T-helper 1 cell treated with Interleukin-12 subunit alpha and Interleukin-12 subunit beta and Interleukin-4 antibody, amounts not matched to agents 30 μg/mL and 1 μg/mL, for 36 hours (primary cell): ENCODE measurements at regions not wholly inside any gene's neighbourhood (a gene's known extent, or its start where the extent isn't known, plus 50 kb on each side); places are given as distances from the start of the nearest gene placed in this dataset.
"Not testable (repeated sequence)": the region's sequence is repeated elsewhere in the genome, so short reads cannot be mapped to it uniquely, and the experiment has no call there.

ENCODE experiments used
- H3K27ac Mint-ChIP-seq: one replicate; pipeline ENCODE4 v1.8.0; 2021; ENCODE audit warnings: mild to moderate bottlenecking, mixed read lengths
- H3K27me3 Mint-ChIP-seq: one replicate; pipeline ENCODE4 v1.8.0; 2021; ENCODE audit warnings: low read depth, mixed read lengths
- H3K36me3 Mint-ChIP-seq: one replicate; pipeline ENCODE4 v1.8.0; 2021; ENCODE audit warnings: low read depth, mixed read lengths
- H3K4me1 Mint-ChIP-seq: one replicate; pipeline ENCODE4 v1.8.0; 2021; ENCODE audit warnings: low read depth, mixed read lengths
- H3K4me3 Mint-ChIP-seq: one replicate; pipeline ENCODE4 v1.8.0; 2021; ENCODE audit warnings: mild to moderate bottlenecking, moderate library complexity, mixed read lengths
- H3K9me3 Mint-ChIP-seq: one replicate; pipeline ENCODE4 v1.8.0; 2021; ENCODE audit warnings: mixed read lengths

DNA sequence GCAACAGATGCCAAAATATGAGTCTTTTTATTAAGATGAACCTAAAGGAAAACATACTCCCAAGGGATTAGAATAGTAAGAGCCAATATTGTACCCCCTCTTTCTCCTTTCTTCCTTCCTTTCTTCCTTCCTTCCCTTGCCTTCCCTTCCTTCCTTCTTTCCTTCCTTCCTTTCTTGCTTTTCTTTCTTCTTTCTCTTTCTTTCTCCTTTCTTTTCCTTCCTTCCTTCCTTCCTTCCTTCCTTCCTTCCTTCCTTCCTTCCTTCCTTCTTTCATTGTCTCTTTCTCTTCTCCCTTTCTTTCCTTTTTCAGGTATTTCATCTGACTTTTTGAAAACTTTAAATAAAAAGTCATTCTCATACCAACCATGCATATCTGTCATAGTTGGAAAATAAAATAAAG is 892.5 kb downstream of the LRFN5 start:
- Mint-ChIP-seq H3K27me3 (no peaks in the 10 kb centered on the region), H3K9me3 (no peaks in the 10 kb centered on the region), H3K27ac (no peak overlapping the region), H3K4me1 (no peaks in the 10 kb centered on the region), H3K4me3 (no peak overlapping the region), H3K36me3 (no peaks in the 10 kb centered on the region)

DNA sequence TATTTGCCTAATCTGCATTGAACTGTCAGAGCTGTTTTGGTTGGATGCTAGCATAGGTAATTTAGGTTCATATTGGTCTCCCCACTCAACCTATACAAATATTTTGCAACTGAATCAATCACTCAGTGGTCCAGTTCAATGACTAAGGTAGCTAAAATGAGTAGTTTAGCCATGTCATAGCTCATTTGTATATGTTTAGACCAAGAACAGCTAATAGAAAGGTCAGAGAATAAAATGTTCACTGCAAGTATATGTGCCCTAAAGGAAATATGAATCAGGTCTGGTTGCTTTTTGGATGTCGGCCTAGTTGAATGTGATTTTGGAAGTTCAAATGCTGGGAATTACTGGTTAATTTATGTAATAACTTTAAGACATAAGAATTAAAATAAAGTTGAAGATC is 883.9 kb downstream of the LRFN5 start:
- H3K4me3 Mint-ChIP-seq, result no peak overlapping the region
- peaks cover 11% of the 10 kb centered on the region for H3K9me3 Mint-ChIP-seq
- no peaks in the 10 kb centered on the region for H3K27me3 Mint-ChIP-seq
- no peaks in the 10 kb centered on the region for H3K4me1 Mint-ChIP-seq
- no peak overlapping the region for H3K27ac Mint-ChIP-seq
- H3K36me3 Mint-ChIP-seq, result no peaks in the 10 kb centered on the region

- Mint-ChIP-seq H3K4me1 (no peaks in the 10 kb centered on the region), H3K9me3 (peaks cover 11% of the 10 kb centered on the region), H3K4me3 (no peak overlapping the region), H3K36me3 (no peaks in the 10 kb centered on the region), H3K27me3 (no peaks in the 10 kb centered on the region), H3K27ac (no peak overlapping the region)
These were observed 882.3 kb downstream of the LRFN5 start for GRCh38 chr14:42488965-42489364.

GRCh38 chr14:42482345-42482971 is 875.8 kb downstream of the LRFN5 start:
- not testable (repeated sequence) for H3K4me1 Mint-ChIP-seq, H3K27me3 Mint-ChIP-seq, H3K4me3 Mint-ChIP-seq, H3K27ac Mint-ChIP-seq, H3K36me3 Mint-ChIP-seq
- H3K9me3 Mint-ChIP-seq, result peaks cover 11% of the 10 kb centered on the region

DNA sequence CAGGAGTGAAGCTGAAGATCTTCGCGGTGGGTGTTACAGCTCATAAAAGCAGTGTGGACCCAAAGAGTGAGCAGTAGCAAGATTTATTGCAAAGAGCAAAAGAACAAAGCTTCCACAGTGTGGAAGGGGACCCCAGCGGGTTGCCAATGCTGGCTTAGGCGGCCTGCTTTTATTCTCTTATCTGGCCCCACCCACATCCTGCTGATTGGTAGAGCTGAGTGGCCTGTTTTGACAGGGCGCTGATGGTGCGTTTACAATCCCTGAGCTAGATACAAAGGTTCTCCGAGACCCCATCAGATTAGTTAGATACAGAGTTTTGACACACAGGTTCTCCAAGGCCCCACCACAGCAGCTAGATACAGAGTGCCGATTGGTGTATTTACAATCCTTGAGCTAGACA is 875.0 kb downstream of the LRFN5 start:
- not testable (repeated sequence) for H3K27ac Mint-ChIP-seq, H3K4me3 Mint-ChIP-seq, H3K27me3 Mint-ChIP-seq, H3K9me3 Mint-ChIP-seq, H3K36me3 Mint-ChIP-seq, H3K4me1 Mint-ChIP-seq

GRCh38 chr14:42480255-42480654 is 873.6 kb downstream of the LRFN5 start:
- Mint-ChIP-seq H3K4me1 (no peaks in the 10 kb centered on the region), H3K27ac (no peak overlapping the region), H3K27me3 (no peaks in the 10 kb centered on the region), H3K9me3 (peaks cover 10% of the 10 kb centered on the region), H3K36me3 (no peaks in the 10 kb centered on the region), H3K4me3 (no peak overlapping the region)

DNA sequence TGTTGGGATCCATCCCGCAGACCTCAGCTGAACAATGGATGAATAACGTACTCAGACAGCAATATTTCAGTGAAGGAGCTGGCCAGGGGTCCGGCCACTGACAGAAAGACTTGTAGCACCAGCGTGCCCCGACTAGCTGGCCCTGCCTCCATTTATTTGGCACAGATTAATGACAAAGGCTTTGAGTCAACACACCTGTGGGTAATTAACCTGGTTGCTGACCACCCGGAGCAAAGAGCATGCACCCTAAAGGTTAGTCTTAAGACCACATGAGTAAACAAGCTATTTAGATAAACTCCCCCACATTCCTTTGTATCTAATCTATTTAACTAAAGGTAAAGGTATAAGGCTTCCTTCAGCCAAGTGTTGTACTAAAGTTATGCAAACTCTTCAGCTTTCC is 868.6 kb downstream of the LRFN5 start:
- H3K4me1 Mint-ChIP-seq, result no peaks in the 10 kb centered on the region
- H3K27ac Mint-ChIP-seq, result no peak overlapping the region
- H3K36me3 Mint-ChIP-seq, result no peaks in the 10 kb centered on the region
- H3K27me3 Mint-ChIP-seq, result no peaks in the 10 kb centered on the region
- no peak overlapping the region for H3K4me3 Mint-ChIP-seq
- peaks cover 3% of the 10 kb centered on the region for H3K9me3 Mint-ChIP-seq

GRCh38 chr14:42470427-42470719 is 863.7 kb downstream of the LRFN5 start:
- no peaks in the 10 kb centered on the region for H3K27me3 Mint-ChIP-seq
- H3K9me3 Mint-ChIP-seq, result no peaks in the 10 kb centered on the region
- H3K4me3 Mint-ChIP-seq, result no peak overlapping the region
- no peaks in the 10 kb centered on the region for H3K4me1 Mint-ChIP-seq
- H3K27ac Mint-ChIP-seq, result no peak overlapping the region
- no peaks in the 10 kb centered on the region for H3K36me3 Mint-ChIP-seq

DNA sequence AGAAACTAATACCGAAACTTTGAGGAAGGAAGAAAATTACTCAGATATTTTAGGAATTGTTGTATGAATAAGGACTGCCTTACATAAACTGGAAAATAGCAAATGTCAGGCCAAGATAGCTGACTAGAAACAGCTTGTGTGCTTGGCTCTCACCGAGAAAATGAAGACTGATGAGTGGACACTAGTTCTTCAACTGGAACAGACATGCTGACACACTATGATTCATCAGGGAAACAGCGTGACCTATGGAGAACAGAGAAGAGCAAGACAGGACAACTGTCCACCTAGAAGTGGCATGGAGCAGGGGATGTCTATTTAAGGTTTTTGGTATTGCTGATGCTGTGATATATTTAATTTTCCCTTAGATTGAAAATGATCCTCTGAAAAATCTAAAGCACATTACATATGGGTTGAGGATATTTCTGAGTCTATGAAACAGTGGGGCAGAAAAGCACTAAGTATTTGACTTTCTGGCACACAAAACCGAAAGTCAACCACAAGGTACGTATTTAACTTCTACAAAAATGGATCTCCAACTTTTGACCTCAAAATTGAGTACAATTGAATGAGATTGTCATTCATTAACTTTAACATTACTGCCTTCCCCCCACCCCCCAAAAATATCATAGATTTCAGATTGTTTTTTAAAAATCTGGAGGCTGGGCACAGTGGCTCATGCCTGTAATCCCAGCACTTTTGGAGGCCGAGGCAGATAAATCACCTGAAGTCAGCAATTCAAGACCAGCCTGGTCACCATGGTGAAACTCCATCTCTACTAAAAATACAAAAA is 863.2 kb downstream of the LRFN5 start:
- Mint-ChIP-seq H3K9me3 (no peaks in the 10 kb centered on the region), H3K4me1 (no peaks in the 10 kb centered on the region), H3K27me3 (no peaks in the 10 kb centered on the region), H3K27ac (no peak overlapping the region), H3K4me3 (no peak overlapping the region), H3K36me3 (no peaks in the 10 kb centered on the region)

GRCh38 chr14:42460673-42461072 is 854.0 kb downstream of the LRFN5 start:
- no peaks in the 10 kb centered on the region for H3K27me3 Mint-ChIP-seq

DNA sequence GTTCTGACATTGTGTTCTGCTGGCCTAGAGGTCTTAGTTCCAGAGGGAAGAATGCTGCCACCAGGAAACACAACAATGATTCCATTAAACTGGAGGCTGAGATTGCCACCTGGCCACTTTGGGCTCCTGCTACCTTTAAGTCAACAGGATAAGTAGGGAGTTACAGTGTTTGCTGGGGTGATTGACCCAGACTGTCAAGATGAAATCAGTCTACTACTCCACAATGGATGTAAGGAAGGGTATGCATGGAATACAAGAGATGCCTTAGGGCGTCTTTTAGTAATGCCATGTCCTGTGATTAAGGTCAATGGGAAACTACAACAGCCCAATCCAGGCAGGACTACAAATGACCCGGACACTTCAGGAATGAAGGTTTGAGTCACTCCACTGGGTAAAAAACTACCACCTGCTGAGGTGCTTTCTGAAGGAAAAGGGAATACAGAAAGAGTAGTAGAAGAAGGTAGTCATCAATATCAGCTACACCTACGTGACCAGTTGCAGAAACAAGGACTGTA is 852.6 kb downstream of the LRFN5 start:
- Mint-ChIP-seq H3K9me3 (peaks cover 24% of the 10 kb centered on the region), H3K4me3 (no peak overlapping the region), H3K4me1 (no peaks in the 10 kb centered on the region), H3K27me3 (no peaks in the 10 kb centered on the region), H3K36me3 (no peaks in the 10 kb centered on the region), H3K27ac (no peak overlapping the region)

More at GRCh38 chr14:42460673-42461072, 854.0 kb downstream of the LRFN5 start:
- H3K4me3 Mint-ChIP-seq, result no peak overlapping the region
- peaks cover 19% of the 10 kb centered on the region for H3K9me3 Mint-ChIP-seq
- no peak overlapping the region for H3K27ac Mint-ChIP-seq
- H3K4me1 Mint-ChIP-seq, result no peaks in the 10 kb centered on the region
- H3K36me3 Mint-ChIP-seq, result no peaks in the 10 kb centered on the region

DNA sequence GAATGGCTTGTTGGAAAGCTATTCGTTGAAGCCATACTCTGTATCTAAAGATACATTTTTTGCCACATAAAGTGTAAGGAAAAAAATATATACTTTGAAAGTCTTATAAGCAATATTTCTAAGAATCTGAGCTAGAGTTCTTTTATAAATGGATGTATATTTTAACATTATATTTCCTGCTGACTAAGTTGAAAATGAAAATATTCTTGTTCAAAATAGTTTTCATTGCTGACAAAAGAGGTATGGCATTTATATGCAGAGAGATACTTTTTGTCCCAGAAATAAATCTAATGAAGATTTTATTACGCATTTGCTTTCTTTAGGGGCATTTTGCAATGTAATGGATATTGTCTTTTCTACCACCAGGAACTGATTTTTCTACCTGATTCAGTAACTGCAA is 834.9 kb downstream of the LRFN5 start:
- Mint-ChIP-seq H3K27ac (no peak overlapping the region), H3K9me3 (peaks cover 4% of the 10 kb centered on the region), H3K27me3 (no peaks in the 10 kb centered on the region), H3K36me3 (no peaks in the 10 kb centered on the region), H3K4me1 (no peaks in the 10 kb centered on the region), H3K4me3 (no peak overlapping the region)

DNA sequence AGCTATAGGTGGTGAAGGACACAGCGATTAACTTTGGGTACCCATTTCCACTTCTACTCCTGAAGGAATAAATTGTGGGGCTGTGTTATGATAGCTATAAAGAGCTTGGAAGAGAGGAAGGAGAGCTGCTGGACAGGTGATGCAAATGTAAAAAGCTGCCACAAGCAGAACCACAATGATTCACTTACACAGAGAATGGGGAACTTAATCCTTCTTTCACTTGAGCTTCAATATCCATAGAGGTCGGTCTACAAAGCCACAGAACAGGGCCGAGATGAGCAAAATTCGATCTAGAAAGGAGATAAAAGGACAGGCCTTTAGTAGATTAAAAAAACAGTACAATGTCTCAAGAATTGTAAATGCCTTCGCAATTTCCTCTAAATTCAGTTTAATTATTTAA is 831.1 kb downstream of the LRFN5 start:
- Mint-ChIP-seq H3K9me3 (peaks cover 19% of the 10 kb centered on the region), H3K27ac (no peak overlapping the region), H3K36me3 (no peaks in the 10 kb centered on the region), H3K27me3 (no peaks in the 10 kb centered on the region), H3K4me1 (no peaks in the 10 kb centered on the region), H3K4me3 (no peak overlapping the region)

DNA sequence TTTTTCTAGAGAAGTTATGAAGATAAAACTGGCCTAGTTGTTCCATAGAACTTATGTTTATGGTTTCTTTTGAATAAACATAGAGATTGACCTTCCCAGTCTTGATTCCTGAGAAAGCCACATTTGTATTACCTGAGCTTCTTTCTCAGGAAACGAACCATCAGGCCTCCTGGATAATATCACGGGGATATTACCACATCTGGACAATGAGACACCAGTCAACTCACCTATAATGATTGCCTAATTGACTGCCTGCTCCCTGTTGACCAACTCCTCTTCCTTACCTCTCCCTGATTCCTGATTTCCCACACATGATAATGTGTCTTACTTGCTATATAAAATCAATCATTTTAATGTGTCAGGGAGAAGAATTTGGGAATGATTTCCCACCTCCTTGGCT is 822.7 kb downstream of the LRFN5 start:
- H3K9me3 Mint-ChIP-seq, result peaks cover 26% of the 10 kb centered on the region
- H3K36me3 Mint-ChIP-seq, result no peaks in the 10 kb centered on the region
- H3K4me3 Mint-ChIP-seq, result no peak overlapping the region
- H3K4me1 Mint-ChIP-seq, result no peaks in the 10 kb centered on the region
- H3K27me3 Mint-ChIP-seq, result no peaks in the 10 kb centered on the region
- no peak overlapping the region for H3K27ac Mint-ChIP-seq

GRCh38 chr14:42428996-42429395 is 822.3 kb downstream of the LRFN5 start:
- Mint-ChIP-seq H3K9me3 (peaks cover 24% of the 10 kb centered on the region), H3K4me1 (no peaks in the 10 kb centered on the region), H3K4me3 (no peak overlapping the region), H3K36me3 (no peaks in the 10 kb centered on the region), H3K27ac (no peak overlapping the region), H3K27me3 (no peaks in the 10 kb centered on the region)
